Loucy (cell line): ENCODE measurements at regions not wholly inside any gene's neighbourhood (a gene's known extent, or its start where the extent isn't known, plus 50 kb on each side); places are given as distances from the start of the nearest gene placed in this dataset.

Experiments used
- EZH2phosphoT487 ChIP-seq: fragments of 200-600 bp; IDR thresholded peaks from 2 replicates; pipeline ENCODE4 v1.6.1; 2018; ENCODE audit warnings: antibody characterized with exemption, mild to moderate bottlenecking, moderate library complexity, borderline replicate concordance
- TF ChIP-seq, protein P1 (sequence below): fragments of 200-600 bp; sonication (generic); conservative IDR thresholded peaks from 2 replicates; pipeline ENCODE4 v1.5.1; 2014; ENCODE audit warnings: mild to moderate bottlenecking, antibody characterized with exemption, low read length

DNA sequence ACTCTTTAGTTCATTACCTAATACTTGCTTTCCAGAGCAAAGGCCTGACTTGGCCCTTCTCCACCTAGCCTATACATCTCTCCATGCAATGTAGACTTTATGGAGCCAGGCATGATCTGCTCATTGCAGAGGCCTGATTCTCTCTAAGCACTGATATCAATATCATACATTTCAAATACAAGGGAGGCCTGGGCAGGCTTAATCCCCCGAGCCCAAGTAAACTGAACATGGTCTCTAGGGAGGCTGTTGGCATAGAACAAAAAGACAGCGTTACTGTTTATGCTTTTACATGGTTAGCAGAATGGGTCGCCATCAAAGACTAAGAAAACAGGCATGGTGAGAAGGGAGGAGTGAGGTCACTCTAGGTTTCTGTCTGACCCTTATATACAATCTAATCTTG is 695.1 kb downstream of the ZEB2 start:
- TF ChIP-seq, protein P1, sequence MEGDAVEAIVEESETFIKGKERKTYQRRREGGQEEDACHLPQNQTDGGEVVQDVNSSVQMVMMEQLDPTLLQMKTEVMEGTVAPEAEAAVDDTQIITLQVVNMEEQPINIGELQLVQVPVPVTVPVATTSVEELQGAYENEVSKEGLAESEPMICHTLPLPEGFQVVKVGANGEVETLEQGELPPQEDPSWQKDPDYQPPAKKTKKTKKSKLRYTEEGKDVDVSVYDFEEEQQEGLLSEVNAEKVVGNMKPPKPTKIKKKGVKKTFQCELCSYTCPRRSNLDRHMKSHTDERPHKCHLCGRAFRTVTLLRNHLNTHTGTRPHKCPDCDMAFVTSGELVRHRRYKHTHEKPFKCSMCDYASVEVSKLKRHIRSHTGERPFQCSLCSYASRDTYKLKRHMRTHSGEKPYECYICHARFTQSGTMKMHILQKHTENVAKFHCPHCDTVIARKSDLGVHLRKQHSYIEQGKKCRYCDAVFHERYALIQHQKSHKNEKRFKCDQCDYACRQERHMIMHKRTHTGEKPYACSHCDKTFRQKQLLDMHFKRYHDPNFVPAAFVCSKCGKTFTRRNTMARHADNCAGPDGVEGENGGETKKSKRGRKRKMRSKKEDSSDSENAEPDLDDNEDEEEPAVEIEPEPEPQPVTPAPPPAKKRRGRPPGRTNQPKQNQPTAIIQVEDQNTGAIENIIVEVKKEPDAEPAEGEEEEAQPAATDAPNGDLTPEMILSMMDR: no peak
- no peak for TF ChIP-seq EZH2phosphoT487
